OCI-LY7 (cell line): ENCODE measurements at regions not wholly inside any gene's neighbourhood (a gene's known extent, or its start where the extent isn't known, plus 50 kb on each side); places are given as distances from the start of the nearest gene placed in this dataset.

Experiments
- BruUV-seq: library from RNA; stranded (reverse); fragments of 400-500 nt; replicated peaks from 2 replicates; lab custom pipeline; 2021; lab: Mats Ljungman, UMichigan
- CTCF ChIA-PET: fragments of 300-600 bp; sonication (Branson Sonifier 250); formaldehyde crosslinking; loops from one replicate; lab custom pipeline; 2022; ENCODE audit warnings: antibody characterized with exemption; ENCODE audit not compliant: unreplicated experiment; lab: Charles Lee
- POLR2A ChIA-PET: fragments of 300-600 bp; sonication (Branson Sonifier 250); formaldehyde crosslinking; loops from one replicate; lab custom pipeline; 2022; ENCODE audit warnings: antibody characterized with exemption; lab: Charles Lee
- DNase-seq: peaks from one replicate; pipeline ENCODE4 v3.0.0-alpha.2; 2015; ENCODE audit warnings: low spot score
- H2AFZ ChIP-seq: fragments of 200-600 bp; sonication (generic), shearing (Covaris generic); 2 replicates; pipeline ENCODE4 v1.6.1; 2014; ENCODE audit warnings: mild to moderate bottlenecking, antibody characterized with exemption, low read length, moderate library complexity
- H3K27ac ChIP-seq: fragments of 200-600 bp; sonication (generic); 2 replicates; pipeline ENCODE4 v1.5.1; 2014; ENCODE audit warnings: mixed run types, low read depth, mild to moderate bottlenecking, moderate library complexity, low read length, inconsistent platforms; ENCODE audit not compliant: poor library complexity, severe bottlenecking
- H3K36me3 ChIP-seq: fragments of 200-600 bp; sonication (generic); 2 replicates; pipeline ENCODE4 v1.6.1; 2014; ENCODE audit warnings: mild to moderate bottlenecking, antibody characterized with exemption, low read length, moderate library complexity, mixed read lengths; ENCODE audit not compliant: insufficient read depth
- H3K4me1 ChIP-seq: fragments of 200-600 bp; sonication (generic); 2 replicates; pipeline ENCODE4 v1.5.1; 2014; ENCODE audit warnings: mild to moderate bottlenecking, low read length; ENCODE audit not compliant: insufficient read depth, poor library complexity, severe bottlenecking
- H3K4me2 ChIP-seq: fragments of 200-600 bp; sonication (generic); 2 replicates; pipeline ENCODE4 v1.6.1; 2014; ENCODE audit warnings: mild to moderate bottlenecking, low read length
- H3K4me3 ChIP-seq: fragments of 200-600 bp; sonication (generic); 2 replicates; pipeline ENCODE4 v1.5.1; 2014; ENCODE audit warnings: mild to moderate bottlenecking, low read depth, low read length; ENCODE audit not compliant: poor library complexity, severe bottlenecking
- H3K79me2 ChIP-seq: fragments of 200-600 bp; sonication (generic); 2 replicates; pipeline ENCODE4 v1.6.1; 2016; ENCODE audit warnings: low read depth, mild to moderate bottlenecking, low read length, moderate library complexity, mixed read lengths; ENCODE audit not compliant: insufficient read depth
- H3K9me2 ChIP-seq: fragments of 200-600 bp; sonication (generic); 2 replicates; pipeline ENCODE4 v1.6.1; 2016; ENCODE audit warnings: mild to moderate bottlenecking, low read length, mixed read lengths; ENCODE audit not compliant: insufficient read depth
- H3K9me3 ChIP-seq: fragments of 200-600 bp; sonication (generic); 2 replicates; pipeline ENCODE4 v1.6.1; 2014; ENCODE audit warnings: mild to moderate bottlenecking, mixed run types, low read length, mixed read lengths
- H4K20me1 ChIP-seq: fragments of 200-600 bp; sonication (generic); 2 replicates; pipeline ENCODE4 v1.6.1; 2014; ENCODE audit warnings: mild to moderate bottlenecking, antibody characterized with exemption, low read length, moderate library complexity, mixed read lengths; ENCODE audit not compliant: insufficient read depth
- EZH2phosphoT487 ChIP-seq: fragments of 200-600 bp; sonication (generic); IDR thresholded peaks from 2 replicates; pipeline ENCODE4 v1.6.1; 2018; ENCODE audit warnings: low read depth, borderline replicate concordance, mild to moderate bottlenecking, mixed run types, antibody characterized with exemption, low read length, moderate library complexity, mixed read lengths
- intact Hi-C: fragments of 100-400 bp; cut with micrococcal nuclease; formaldehyde crosslinking; loops from one replicate; pipeline ENCODE4 v1.10.0; 2022; ENCODE audit not compliant: unreplicated experiment
- TF ChIP-seq, protein P1 (sequence below): fragments of 200-600 bp; sonication (generic); conservative IDR thresholded peaks from 2 replicates; pipeline ENCODE4 v1.5.1; 2014; ENCODE audit warnings: mild to moderate bottlenecking, antibody characterized with exemption, low read length, moderate library complexity, mixed read lengths

DNA sequence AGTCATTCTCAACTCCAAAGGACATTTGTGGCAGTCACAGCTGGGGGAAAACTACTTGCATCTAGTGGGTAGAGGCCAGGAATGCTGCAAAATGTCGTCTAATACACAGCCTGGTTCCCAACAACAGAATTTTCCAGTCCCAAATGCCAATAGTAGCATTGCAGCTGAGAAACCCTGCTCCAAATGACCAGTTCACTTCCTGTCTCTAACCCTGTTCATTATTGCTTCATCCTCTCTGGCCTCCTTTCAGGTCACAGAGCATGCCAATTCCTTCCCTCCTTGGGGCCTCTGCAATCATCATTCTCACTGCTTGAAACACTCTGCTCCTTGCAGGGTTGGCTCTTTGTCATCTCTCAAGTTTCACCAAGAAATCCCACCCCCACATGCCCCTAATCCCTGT, 139.1 kb downstream of the IRS1 start:
- TF ChIP-seq EZH2phosphoT487, result no peak
- TF ChIP-seq, protein P1, sequence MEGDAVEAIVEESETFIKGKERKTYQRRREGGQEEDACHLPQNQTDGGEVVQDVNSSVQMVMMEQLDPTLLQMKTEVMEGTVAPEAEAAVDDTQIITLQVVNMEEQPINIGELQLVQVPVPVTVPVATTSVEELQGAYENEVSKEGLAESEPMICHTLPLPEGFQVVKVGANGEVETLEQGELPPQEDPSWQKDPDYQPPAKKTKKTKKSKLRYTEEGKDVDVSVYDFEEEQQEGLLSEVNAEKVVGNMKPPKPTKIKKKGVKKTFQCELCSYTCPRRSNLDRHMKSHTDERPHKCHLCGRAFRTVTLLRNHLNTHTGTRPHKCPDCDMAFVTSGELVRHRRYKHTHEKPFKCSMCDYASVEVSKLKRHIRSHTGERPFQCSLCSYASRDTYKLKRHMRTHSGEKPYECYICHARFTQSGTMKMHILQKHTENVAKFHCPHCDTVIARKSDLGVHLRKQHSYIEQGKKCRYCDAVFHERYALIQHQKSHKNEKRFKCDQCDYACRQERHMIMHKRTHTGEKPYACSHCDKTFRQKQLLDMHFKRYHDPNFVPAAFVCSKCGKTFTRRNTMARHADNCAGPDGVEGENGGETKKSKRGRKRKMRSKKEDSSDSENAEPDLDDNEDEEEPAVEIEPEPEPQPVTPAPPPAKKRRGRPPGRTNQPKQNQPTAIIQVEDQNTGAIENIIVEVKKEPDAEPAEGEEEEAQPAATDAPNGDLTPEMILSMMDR, result no peak
- POLR2A ChIA-PET, result no interaction called here
- Histone ChIP-seq H2AFZ (no peak overlapping the region), H3K9me2 (no peaks in the 10 kb centered on the region), H3K79me2 (no peaks in the 10 kb centered on the region), H4K20me1 (no peaks in the 10 kb centered on the region), H3K9me3 (no peaks in the 10 kb centered on the region), H3K27ac (no peak overlapping the region), H3K4me2 (no peak overlapping the region), H3K36me3 (no peaks in the 10 kb centered on the region), H3K4me3 (no peak overlapping the region), H3K4me1 (no peaks in the 10 kb centered on the region)
- DNase-seq, result no peak
- intact Hi-C loops, result no loop called here
- CTCF ChIA-PET, result no interaction called here
- BruUV-seq, result no TSS peak

DNA sequence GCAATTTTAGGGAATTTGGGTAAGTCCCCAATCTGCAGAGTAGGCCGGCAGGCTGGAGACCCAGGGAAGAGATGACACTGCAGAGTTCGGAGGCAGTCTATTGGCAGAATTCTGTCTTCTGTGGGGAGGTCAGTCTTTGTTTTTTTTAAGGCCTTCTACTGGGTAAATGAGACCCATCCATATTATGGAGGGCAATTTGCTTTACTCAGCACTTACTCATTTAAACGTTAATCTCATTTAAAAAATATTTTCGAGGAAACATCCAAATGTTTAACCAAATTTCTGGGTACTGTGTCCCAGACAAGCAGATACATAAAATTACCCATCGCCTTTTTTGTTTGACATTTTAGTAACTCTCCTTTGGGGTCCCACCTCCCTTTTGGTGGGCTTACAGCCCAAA, 139.5 kb downstream of the IRS1 start:
- TF ChIP-seq, protein P1, result no peak
- no peak for TF ChIP-seq EZH2phosphoT487
- DNase-seq, result no peak
- H3K36me3 ChIP-seq, result no peaks in the 10 kb centered on the region
- no peak overlapping the region for H3K27ac ChIP-seq
- intact Hi-C loops, result no loop called here
- H3K79me2 ChIP-seq, result no peaks in the 10 kb centered on the region
- ChIA-PET CTCF (no interaction called here), POLR2A (no interaction called here)
- no peaks in the 10 kb centered on the region for H3K4me1 ChIP-seq
- BruUV-seq, result no TSS peak
- H3K9me3 ChIP-seq, result no peaks in the 10 kb centered on the region
- H4K20me1 ChIP-seq, result no peaks in the 10 kb centered on the region
- no peaks in the 10 kb centered on the region for H3K9me2 ChIP-seq
- no peak overlapping the region for H3K4me3 ChIP-seq
- H2AFZ ChIP-seq, result no peak overlapping the region
- H3K4me2 ChIP-seq, result no peak overlapping the region

DNA sequence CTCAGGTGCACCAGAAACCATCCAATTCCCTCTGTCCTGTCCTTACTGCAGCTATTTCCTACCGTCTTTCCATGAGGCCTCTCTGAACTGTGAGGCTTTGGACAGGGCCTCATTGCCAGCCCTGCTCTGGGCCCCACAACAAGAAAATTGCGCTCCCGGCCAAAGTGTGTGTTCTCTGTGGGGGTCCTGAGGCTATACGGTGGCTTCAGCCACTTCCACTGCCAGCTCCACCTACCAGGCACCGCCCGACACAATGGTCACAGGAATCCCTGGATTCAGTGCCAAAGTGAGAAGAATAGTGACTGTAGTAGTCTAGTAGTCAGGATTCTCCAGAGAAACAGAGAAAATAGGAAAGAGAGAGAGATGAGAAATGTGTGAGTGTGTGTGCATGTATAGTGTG, 140.2 kb downstream of the IRS1 start:
- Histone ChIP-seq H3K4me3 (no peak overlapping the region), H3K36me3 (no peaks in the 10 kb centered on the region), H3K4me2 (no peak overlapping the region), H3K9me2 (no peaks in the 10 kb centered on the region), H2AFZ (no peak overlapping the region), H4K20me1 (no peaks in the 10 kb centered on the region), H3K79me2 (no peaks in the 10 kb centered on the region), H3K4me1 (no peaks in the 10 kb centered on the region), H3K27ac (no peak overlapping the region), H3K9me3 (no peaks in the 10 kb centered on the region)
- BruUV-seq, result no TSS peak
- ChIA-PET POLR2A (no interaction called here), CTCF (no interaction called here)
- no peak for DNase-seq
- TF ChIP-seq, protein P1, result no peak
- intact Hi-C loops, result no loop called here
